GM23338 (cell line): ENCODE measurements at regions not wholly inside any gene's neighbourhood (a gene's known extent, or its start where the extent isn't known, plus 50 kb on each side); places are given as distances from the start of the nearest gene placed in this dataset.

Experiments
- CREB1 ChIP-seq: fragments of 250-450 bp; sonication (Bioruptor Pico); IDR thresholded peaks from 2 replicates; pipeline ENCODE4 v1.5.0; 2020; ENCODE audit warnings: low read depth, mild to moderate bottlenecking, moderate library complexity
- EZH2 ChIP-seq: fragments of 200-600 bp; sonication (generic); IDR thresholded peaks from one replicate; pipeline ENCODE4 v1.8.0; 2017; ENCODE audit warnings: antibody characterized with exemption, mild to moderate bottlenecking, low read depth; ENCODE audit not compliant: unreplicated experiment
- EZH2phosphoT487 ChIP-seq: fragments of 200-600 bp; sonication (generic); IDR thresholded peaks from one replicate; pipeline ENCODE4 v1.8.1; 2018; ENCODE audit warnings: antibody characterized with exemption; ENCODE audit not compliant: unreplicated experiment
- JUNB ChIP-seq: IDR thresholded peaks from one replicate; pipeline ENCODE4 v1.6.1; 2016; ENCODE audit warnings: antibody characterized with exemption; ENCODE audit not compliant: unreplicated experiment
- POLR2AphosphoS5 ChIP-seq: IDR thresholded peaks from 2 replicates; pipeline ENCODE4 v1.6.1; 2016; ENCODE audit warnings: antibody characterized with exemption, low read depth
- REST ChIP-seq: IDR thresholded peaks from one replicate; pipeline ENCODE4 v1.6.1; 2018; ENCODE audit warnings: antibody characterized with exemption; ENCODE audit not compliant: unreplicated experiment
- STAT1 ChIP-seq: IDR thresholded peaks from one replicate; pipeline ENCODE4 v1.6.1; 2016; ENCODE audit warnings: antibody characterized with exemption; ENCODE audit not compliant: unreplicated experiment
- ZNF114 ChIP-seq: fragments of 250-450 bp; sonication (Bioruptor Pico); IDR thresholded peaks from 2 replicates; pipeline ENCODE4 v1.5.0; 2020; ENCODE audit warnings: mild to moderate bottlenecking, moderate library complexity
- ZNF331 ChIP-seq: fragments of 250-450 bp; sonication (Bioruptor Pico); IDR thresholded peaks from 2 replicates; pipeline ENCODE4 v1.5.0; 2020; ENCODE audit warnings: low read depth, mild to moderate bottlenecking, moderate library complexity
- TF ChIP-seq, protein P1 (sequence below), 2 experiments: fragments of 200-600 bp in 1 of 2; sonication (generic) in 1 of 2; conservative IDR thresholded peaks; 2 replicates each; pipeline versions ENCODE4 v1.5.1 to v1.6.1; 2016 to 2017; ENCODE audit warnings: antibody characterized with exemption in 2 of 2, low read depth in 2 of 2, mild to moderate bottlenecking in 2 of 2, moderate library complexity in 1 of 2
- TF ChIP-seq, protein P2 (sequence below): fragments of 250-450 bp; sonication (Bioruptor Pico); IDR thresholded peaks from 2 replicates; pipeline ENCODE4 v1.5.0; 2020; ENCODE audit warnings: mild to moderate bottlenecking, moderate library complexity
- TF ChIP-seq, protein P3 (sequence below): IDR thresholded peaks from 2 replicates; pipeline ENCODE4 v1.6.1; 2016; ENCODE audit warnings: antibody characterized with exemption

- TF ChIP-seq, protein P1, sequence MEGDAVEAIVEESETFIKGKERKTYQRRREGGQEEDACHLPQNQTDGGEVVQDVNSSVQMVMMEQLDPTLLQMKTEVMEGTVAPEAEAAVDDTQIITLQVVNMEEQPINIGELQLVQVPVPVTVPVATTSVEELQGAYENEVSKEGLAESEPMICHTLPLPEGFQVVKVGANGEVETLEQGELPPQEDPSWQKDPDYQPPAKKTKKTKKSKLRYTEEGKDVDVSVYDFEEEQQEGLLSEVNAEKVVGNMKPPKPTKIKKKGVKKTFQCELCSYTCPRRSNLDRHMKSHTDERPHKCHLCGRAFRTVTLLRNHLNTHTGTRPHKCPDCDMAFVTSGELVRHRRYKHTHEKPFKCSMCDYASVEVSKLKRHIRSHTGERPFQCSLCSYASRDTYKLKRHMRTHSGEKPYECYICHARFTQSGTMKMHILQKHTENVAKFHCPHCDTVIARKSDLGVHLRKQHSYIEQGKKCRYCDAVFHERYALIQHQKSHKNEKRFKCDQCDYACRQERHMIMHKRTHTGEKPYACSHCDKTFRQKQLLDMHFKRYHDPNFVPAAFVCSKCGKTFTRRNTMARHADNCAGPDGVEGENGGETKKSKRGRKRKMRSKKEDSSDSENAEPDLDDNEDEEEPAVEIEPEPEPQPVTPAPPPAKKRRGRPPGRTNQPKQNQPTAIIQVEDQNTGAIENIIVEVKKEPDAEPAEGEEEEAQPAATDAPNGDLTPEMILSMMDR (conservative IDR thresholded peaks at IDR 0.05; ENCODE audit: low read depth in 2 of 2): no peak
- no peak for TF ChIP-seq EZH2
- TF ChIP-seq CREB1 (CRISPR knock-in tag): no peak
- TF ChIP-seq POLR2AphosphoS5: no peak
- no peak for TF ChIP-seq JUNB
- TF ChIP-seq, protein P2, sequence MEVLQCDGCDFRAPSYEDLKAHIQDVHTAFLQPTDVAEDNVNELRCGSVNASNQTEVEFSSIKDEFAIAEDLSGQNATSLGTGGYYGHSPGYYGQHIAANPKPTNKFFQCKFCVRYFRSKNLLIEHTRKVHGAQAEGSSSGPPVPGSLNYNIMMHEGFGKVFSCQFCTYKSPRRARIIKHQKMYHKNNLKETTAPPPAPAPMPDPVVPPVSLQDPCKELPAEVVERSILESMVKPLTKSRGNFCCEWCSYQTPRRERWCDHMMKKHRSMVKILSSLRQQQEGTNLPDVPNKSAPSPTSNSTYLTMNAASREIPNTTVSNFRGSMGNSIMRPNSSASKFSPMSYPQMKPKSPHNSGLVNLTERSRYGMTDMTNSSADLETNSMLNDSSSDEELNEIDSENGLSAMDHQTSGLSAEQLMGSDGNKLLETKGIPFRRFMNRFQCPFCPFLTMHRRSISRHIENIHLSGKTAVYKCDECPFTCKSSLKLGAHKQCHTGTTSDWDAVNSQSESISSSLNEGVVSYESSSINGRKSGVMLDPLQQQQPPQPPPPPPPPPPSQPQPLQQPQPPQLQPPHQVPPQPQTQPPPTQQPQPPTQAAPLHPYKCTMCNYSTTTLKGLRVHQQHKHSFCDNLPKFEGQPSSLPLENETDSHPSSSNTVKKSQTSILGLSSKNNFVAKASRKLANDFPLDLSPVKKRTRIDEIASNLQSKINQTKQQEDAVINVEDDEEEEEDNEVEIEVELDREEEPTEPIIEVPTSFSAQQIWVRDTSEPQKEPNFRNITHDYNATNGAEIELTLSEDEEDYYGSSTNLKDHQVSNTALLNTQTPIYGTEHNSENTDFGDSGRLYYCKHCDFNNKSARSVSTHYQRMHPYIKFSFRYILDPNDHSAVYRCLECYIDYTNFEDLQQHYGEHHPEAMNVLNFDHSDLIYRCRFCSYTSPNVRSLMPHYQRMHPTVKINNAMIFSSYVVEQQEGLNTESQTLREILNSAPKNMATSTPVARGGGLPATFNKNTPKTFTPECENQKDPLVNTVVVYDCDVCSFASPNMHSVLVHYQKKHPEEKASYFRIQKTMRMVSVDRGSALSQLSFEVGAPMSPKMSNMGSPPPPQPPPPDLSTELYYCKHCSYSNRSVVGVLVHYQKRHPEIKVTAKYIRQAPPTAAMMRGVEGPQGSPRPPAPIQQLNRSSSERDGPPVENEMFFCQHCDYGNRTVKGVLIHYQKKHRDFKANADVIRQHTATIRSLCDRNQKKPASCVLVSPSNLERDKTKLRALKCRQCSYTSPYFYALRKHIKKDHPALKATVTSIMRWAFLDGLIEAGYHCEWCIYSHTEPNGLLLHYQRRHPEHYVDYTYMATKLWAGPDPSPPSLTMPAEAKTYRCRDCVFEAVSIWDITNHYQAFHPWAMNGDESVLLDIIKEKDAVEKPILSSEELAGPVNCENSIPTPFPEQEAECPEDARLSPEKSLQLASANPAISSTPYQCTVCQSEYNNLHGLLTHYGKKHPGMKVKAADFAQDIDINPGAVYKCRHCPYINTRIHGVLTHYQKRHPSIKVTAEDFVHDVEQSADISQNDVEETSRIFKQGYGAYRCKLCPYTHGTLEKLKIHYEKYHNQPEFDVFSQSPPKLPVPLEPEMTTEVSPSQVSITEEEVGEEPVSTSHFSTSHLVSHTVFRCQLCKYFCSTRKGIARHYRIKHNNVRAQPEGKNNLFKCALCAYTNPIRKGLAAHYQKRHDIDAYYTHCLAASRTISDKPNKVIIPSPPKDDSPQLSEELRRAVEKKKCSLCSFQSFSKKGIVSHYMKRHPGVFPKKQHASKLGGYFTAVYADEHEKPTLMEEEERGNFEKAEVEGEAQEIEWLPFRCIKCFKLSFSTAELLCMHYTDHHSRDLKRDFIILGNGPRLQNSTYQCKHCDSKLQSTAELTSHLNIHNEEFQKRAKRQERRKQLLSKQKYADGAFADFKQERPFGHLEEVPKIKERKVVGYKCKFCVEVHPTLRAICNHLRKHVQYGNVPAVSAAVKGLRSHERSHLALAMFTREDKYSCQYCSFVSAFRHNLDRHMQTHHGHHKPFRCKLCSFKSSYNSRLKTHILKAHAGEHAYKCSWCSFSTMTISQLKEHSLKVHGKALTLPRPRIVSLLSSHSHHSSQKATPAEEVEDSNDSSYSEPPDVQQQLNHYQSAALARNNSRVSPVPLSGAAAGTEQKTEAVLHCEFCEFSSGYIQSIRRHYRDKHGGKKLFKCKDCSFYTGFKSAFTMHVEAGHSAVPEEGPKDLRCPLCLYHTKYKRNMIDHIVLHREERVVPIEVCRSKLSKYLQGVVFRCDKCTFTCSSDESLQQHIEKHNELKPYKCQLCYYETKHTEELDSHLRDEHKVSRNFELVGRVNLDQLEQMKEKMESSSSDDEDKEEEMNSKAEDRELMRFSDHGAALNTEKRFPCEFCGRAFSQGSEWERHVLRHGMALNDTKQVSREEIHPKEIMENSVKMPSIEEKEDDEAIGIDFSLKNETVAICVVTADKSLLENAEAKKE (CRISPR knock-in tag): no peak
- TF ChIP-seq EZH2phosphoT487: no peak
- TF ChIP-seq ZNF114: no peak
- TF ChIP-seq REST: no peak
- TF ChIP-seq ZNF331 (CRISPR knock-in tag): no peak
- no peak for TF ChIP-seq STAT1
- TF ChIP-seq, protein P3, sequence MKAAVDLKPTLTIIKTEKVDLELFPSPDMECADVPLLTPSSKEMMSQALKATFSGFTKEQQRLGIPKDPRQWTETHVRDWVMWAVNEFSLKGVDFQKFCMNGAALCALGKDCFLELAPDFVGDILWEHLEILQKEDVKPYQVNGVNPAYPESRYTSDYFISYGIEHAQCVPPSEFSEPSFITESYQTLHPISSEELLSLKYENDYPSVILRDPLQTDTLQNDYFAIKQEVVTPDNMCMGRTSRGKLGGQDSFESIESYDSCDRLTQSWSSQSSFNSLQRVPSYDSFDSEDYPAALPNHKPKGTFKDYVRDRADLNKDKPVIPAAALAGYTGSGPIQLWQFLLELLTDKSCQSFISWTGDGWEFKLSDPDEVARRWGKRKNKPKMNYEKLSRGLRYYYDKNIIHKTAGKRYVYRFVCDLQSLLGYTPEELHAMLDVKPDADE: no peak
Observed at GRCh38 chrX:45986081-45986480, 559.1 kb downstream of the ZNF674 start.
